ENCODE measurements at regions not wholly inside any gene's neighbourhood (a gene's known extent, or its start where the extent isn't known, plus 50 kb on each side); places are given as distances from the start of the nearest gene placed in this dataset.

DNA sequence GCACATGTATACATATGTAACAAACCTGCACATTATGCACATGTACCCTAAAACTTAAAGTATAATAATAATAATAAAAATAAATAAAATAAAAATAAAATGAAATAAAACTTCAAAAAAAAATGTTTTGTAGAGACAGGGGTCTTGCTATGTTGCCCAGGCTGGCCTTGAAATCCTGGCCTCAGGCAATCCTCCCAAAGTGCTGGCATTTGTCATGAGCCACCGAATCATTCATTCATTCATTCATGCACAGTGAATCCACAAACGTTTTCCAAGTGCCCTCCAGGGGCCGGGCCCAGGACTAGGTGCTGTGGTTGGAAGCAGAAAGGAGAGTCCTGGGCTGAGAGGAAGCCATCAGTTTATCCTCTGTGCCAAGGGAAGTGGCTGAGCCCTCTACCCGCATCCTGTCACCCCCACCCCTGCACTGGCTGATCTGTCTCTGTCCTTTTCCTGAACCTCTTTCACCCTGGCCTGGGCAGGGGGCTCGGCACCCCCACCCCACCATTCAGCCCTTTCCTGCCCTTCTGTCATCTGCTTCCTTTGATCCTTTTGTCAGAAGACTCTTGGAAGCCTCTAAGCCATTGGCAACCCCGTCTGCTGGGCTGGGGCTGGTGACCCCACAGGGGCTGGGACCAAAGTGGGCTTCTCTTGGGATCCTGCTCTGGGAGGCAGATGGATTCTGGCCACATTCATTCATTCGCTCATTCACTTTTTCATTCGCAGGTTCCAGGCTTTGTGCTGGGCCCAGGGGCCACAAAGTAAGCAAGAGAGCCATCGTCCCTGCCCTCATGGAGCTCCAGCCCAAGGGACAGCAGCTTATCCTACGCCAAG, 84.3 kb downstream of the IGLL1 start:
- H3K4me1 ChIP-seq (replicated peaks in 1 of 2; ENCODE audit: control insufficient read depth in 2 of 2, insufficient read depth in 2 of 2, low read length in 2 of 2), result no peaks in the 10 kb centered on the region
- intact Hi-C loops (cut with micrococcal nuclease) (no loop called here), in situ Hi-C loops (cut with MboI) (no loop called here)
- WGBS (ENCODE audit: insufficient coverage, low coverage, missing lambda C conversion rate), result 19% methylated on average over 9 of the region's 10 CpGs
- DNase-seq (ENCODE audit: extremely low read depth in 1 of 4, low spot score in 3 of 4) (no peak), ATAC-seq (no peak), FAIRE-seq (no peak)
- POLR2A ChIA-PET, result no interaction called here
- peaks cover 0 to 6% of the 10 kb centered on the region in 2 experiments; a peak in 1 of 5 replicates for H3K27me3 ChIP-seq (ENCODE audit: control insufficient read depth in 2 of 2, insufficient read depth in 2 of 2, low read length in 2 of 2)
- H3K79me2 ChIP-seq (ENCODE audit: control insufficient read depth, insufficient read depth, low read length), result no peaks in the 10 kb centered on the region
- CTCF ChIA-PET (ENCODE audit: low intra/inter-chr PET ratio), result no interaction called here
- BruUV-seq (replicated peaks), result no TSS peak
- H3K4me2 ChIP-seq (ENCODE audit: insufficient read depth, low read length), result no peak overlapping the region
- H3K9me3 ChIP-seq (replicated peaks; ENCODE audit: control insufficient read depth, insufficient read depth, low read depth, low read length), result no peaks in the 10 kb centered on the region
- no peak overlapping the region for H3K4me3 ChIP-seq
- no peaks in the 10 kb centered on the region for H3K9me1 ChIP-seq (ENCODE audit: control insufficient read depth, insufficient read depth, low read length)
- no peak overlapping the region for H3K27ac ChIP-seq (ENCODE audit: extremely low read depth, low read depth, low read length)
- H3K9ac ChIP-seq (ENCODE audit: insufficient read depth in 1 of 2, low read depth in 2 of 2, low read length in 2 of 2), result no peak overlapping the region; a peak in 1 of 4 replicates
- no peaks in the 10 kb centered on the region for H4K20me1 ChIP-seq (replicated peaks; ENCODE audit: control insufficient read depth, insufficient read depth, low read length)
- H3K36me3 ChIP-seq (ENCODE audit: control insufficient read depth, insufficient read depth, low read length), result no peaks in the 10 kb centered on the region
- no peak overlapping the region for H2AFZ ChIP-seq (ENCODE audit: low read depth, low read length)
- TF ChIP-seq ZNF507 (tag; conservative IDR thresholded peaks at IDR 0.05) (no peak), ZNF695 (CRISPR knock-in tag; IDR thresholded peaks at IDR 0.05) (no peak), OTX1 (CRISPR knock-in tag; IDR thresholded peaks at IDR 0.05) (no peak), BRD4 (IDR thresholded peaks at IDR 0.05) (no peak), PYGO2 (tag; IDR thresholded peaks at IDR 0.05) (no peak), ZNF121 (CRISPR knock-in tag; conservative IDR thresholded peaks at IDR 0.05) (peak; percentile 58), ETV5 (CRISPR knock-in tag; IDR thresholded peaks at IDR 0.05; ENCODE audit: low read depth) (no peak)
- TF ChIP-seq, protein P1, sequence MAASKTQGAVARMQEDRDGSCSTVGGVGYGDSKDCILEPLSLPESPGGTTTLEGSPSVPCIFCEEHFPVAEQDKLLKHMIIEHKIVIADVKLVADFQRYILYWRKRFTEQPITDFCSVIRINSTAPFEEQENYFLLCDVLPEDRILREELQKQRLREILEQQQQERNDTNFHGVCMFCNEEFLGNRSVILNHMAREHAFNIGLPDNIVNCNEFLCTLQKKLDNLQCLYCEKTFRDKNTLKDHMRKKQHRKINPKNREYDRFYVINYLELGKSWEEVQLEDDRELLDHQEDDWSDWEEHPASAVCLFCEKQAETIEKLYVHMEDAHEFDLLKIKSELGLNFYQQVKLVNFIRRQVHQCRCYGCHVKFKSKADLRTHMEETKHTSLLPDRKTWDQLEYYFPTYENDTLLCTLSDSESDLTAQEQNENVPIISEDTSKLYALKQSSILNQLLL (CRISPR knock-in tag; IDR thresholded peaks at IDR 0.05; ENCODE audit: borderline replicate concordance), result no peak
- TF ChIP-seq, protein P2, sequence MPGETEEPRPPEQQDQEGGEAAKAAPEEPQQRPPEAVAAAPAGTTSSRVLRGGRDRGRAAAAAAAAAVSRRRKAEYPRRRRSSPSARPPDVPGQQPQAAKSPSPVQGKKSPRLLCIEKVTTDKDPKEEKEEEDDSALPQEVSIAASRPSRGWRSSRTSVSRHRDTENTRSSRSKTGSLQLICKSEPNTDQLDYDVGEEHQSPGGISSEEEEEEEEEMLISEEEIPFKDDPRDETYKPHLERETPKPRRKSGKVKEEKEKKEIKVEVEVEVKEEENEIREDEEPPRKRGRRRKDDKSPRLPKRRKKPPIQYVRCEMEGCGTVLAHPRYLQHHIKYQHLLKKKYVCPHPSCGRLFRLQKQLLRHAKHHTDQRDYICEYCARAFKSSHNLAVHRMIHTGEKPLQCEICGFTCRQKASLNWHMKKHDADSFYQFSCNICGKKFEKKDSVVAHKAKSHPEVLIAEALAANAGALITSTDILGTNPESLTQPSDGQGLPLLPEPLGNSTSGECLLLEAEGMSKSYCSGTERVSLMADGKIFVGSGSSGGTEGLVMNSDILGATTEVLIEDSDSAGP (CRISPR knock-in tag; IDR thresholded peaks at IDR 0.05), result no peak
- TF ChIP-seq, protein P3, sequence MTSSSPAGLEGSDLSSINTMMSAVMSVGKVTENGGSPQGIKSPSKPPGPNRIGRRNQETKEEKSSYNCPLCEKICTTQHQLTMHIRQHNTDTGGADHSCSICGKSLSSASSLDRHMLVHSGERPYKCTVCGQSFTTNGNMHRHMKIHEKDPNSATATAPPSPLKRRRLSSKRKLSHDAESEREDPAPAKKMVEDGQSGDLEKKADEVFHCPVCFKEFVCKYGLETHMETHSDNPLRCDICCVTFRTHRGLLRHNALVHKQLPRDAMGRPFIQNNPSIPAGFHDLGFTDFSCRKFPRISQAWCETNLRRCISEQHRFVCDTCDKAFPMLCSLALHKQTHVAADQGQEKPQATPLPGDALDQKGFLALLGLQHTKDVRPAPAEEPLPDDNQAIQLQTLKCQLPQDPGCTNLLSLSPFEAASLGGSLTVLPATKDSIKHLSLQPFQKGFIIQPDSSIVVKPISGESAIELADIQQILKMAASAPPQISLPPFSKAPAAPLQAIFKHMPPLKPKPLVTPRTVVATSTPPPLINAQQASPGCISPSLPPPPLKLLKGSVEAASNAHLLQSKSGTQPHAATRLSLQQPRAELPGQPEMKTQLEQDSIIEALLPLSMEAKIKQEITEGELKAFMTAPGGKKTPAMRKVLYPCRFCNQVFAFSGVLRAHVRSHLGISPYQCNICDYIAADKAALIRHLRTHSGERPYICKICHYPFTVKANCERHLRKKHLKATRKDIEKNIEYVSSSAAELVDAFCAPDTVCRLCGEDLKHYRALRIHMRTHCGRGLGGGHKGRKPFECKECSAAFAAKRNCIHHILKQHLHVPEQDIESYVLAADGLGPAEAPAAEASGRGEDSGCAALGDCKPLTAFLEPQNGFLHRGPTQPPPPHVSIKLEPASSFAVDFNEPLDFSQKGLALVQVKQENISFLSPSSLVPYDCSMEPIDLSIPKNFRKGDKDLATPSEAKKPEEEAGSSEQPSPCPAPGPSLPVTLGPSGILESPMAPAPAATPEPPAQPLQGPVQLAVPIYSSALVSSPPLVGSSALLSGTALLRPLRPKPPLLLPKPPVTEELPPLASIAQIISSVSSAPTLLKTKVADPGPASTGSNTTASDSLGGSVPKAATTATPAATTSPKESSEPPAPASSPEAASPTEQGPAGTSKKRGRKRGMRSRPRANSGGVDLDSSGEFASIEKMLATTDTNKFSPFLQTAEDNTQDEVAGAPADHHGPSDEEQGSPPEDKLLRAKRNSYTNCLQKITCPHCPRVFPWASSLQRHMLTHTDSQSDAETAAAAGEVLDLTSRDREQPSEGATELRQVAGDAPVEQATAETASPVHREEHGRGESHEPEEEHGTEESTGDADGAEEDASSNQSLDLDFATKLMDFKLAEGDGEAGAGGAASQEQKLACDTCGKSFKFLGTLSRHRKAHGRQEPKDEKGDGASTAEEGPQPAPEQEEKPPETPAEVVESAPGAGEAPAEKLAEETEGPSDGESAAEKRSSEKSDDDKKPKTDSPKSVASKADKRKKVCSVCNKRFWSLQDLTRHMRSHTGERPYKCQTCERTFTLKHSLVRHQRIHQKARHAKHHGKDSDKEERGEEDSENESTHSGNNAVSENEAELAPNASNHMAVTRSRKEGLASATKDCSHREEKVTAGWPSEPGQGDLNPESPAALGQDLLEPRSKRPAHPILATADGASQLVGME (CRISPR knock-in tag; IDR thresholded peaks at IDR 0.05), result no peak
- TF ChIP-seq, protein P4, sequence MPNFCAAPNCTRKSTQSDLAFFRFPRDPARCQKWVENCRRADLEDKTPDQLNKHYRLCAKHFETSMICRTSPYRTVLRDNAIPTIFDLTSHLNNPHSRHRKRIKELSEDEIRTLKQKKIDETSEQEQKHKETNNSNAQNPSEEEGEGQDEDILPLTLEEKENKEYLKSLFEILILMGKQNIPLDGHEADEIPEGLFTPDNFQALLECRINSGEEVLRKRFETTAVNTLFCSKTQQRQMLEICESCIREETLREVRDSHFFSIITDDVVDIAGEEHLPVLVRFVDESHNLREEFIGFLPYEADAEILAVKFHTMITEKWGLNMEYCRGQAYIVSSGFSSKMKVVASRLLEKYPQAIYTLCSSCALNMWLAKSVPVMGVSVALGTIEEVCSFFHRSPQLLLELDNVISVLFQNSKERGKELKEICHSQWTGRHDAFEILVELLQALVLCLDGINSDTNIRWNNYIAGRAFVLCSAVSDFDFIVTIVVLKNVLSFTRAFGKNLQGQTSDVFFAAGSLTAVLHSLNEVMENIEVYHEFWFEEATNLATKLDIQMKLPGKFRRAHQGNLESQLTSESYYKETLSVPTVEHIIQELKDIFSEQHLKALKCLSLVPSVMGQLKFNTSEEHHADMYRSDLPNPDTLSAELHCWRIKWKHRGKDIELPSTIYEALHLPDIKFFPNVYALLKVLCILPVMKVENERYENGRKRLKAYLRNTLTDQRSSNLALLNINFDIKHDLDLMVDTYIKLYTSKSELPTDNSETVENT (CRISPR knock-in tag; IDR thresholded peaks at IDR 0.05), result no peak

Data from K562 (cell line).